ENCODE measurements at regions not wholly inside any gene's neighbourhood (a gene's known extent, or its start where the extent isn't known, plus 50 kb on each side); places are given as distances from the start of the nearest gene placed in this dataset.
A peak's percentile ranks its signal among the peaks of the same experiment; 100 is the strongest.

GRCh38 chr2:121080013-121080772 is 204.8 kb downstream of the TFCP2L1 start:
- Histone ChIP-seq H3K27me3 (peaks cover 0 to 32% of the 10 kb centered on the region in 2 donors), H3K9me3 (no peaks in the 10 kb centered on the region), H3K4me3 (no peak overlapping the region), H3K36me3 (no peaks in the 10 kb centered on the region), H3K4me1 (peaks cover 0 to 6% (median 0%) of the 10 kb centered on the region in 4 donors), H3K27ac (no peak overlapping the region)
- no peak for TF ChIP-seq EP300 (IDR thresholded peaks at IDR 0.05)
- no peak for TF ChIP-seq POLR2A (IDR thresholded peaks at IDR 0.05)
- TF ChIP-seq CTCF (IDR thresholded peaks at IDR 0.05): peak; percentile 77 to 92 (median 85)
- DNase-seq (ENCODE audit: low spot score in 2 of 2): peak in 1 of 2 donors; percentile 73
- 32 to 34% methylated on average over 8 of the region's 8 CpGs for WGBS, 2 donors

DNA sequence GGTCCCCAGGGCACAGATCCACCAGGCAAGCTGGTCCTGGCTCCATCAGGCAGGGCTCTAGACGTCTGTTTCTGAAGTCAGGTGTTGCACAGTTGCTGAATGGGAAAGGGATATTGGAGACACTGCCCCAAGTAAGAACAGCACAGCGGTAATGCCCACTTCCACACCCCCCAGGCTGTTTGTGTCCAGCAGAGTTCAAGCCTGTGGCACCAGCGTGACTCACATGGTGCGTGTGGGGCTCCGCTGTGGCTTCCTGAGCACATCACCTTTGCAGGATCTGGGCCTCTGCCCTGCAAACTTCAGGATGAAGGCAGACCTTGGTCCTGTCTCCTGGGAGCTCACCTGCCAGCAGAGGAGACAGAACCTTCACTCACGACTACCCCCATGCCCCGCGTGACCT is 203.3 kb downstream of the TFCP2L1 start:
- TF ChIP-seq POLR2A (IDR thresholded peaks at IDR 0.05) (no peak), EP300 (IDR thresholded peaks at IDR 0.05) (no peak), CTCF (IDR thresholded peaks at IDR 0.05) (no peak)
- no peaks in the 10 kb centered on the region for H3K9me3 ChIP-seq
- H3K4me1 ChIP-seq: no peaks in the 10 kb centered on the region
- no peak for DNase-seq (ENCODE audit: low spot score in 2 of 2)
- H3K36me3 ChIP-seq: no peaks in the 10 kb centered on the region
- no peak overlapping the region for H3K4me3 ChIP-seq
- 71 to 92% methylated on average over 6 to 7 of the region's 8 CpGs for WGBS, 2 donors
- no peak overlapping the region for H3K27ac ChIP-seq
- peaks cover 0 to 25% of the 10 kb centered on the region in 2 donors for H3K27me3 ChIP-seq

GRCh38 chr2:121082191-121082590 is 202.8 kb downstream of the TFCP2L1 start:
- TF ChIP-seq POLR2A (IDR thresholded peaks at IDR 0.05) (no peak), CTCF (IDR thresholded peaks at IDR 0.05) (no peak), EP300 (IDR thresholded peaks at IDR 0.05) (no peak)
- Histone ChIP-seq H3K36me3 (no peaks in the 10 kb centered on the region), H3K27me3 (peaks cover 0 to 25% of the 10 kb centered on the region in 2 donors), H3K4me3 (no peak overlapping the region), H3K27ac (no peak overlapping the region), H3K9me3 (no peaks in the 10 kb centered on the region), H3K4me1 (no peaks in the 10 kb centered on the region)
- no peak for DNase-seq (ENCODE audit: low spot score in 2 of 2)
- 57 to 60% methylated on average over 1 of the region's 1 CpG for WGBS, 2 donors

GRCh38 chr2:121084130-121084680 is 200.8 kb downstream of the TFCP2L1 start:
- peaks cover 0 to 11% (median 0%) of the 10 kb centered on the region in 4 donors for H3K4me1 ChIP-seq
- TF ChIP-seq CTCF (IDR thresholded peaks at IDR 0.05) (no peak), POLR2A (IDR thresholded peaks at IDR 0.05) (no peak), EP300 (IDR thresholded peaks at IDR 0.05) (no peak)
- H3K27me3 ChIP-seq: peaks cover 0 to 22% of the 10 kb centered on the region in 2 donors
- no peak for DNase-seq (ENCODE audit: low spot score in 2 of 2)
- H3K4me3 ChIP-seq: no peak overlapping the region
- H3K36me3 ChIP-seq: no peaks in the 10 kb centered on the region
- no peaks in the 10 kb centered on the region for H3K9me3 ChIP-seq
- 55 to 57% methylated on average over 14 to 15 of the region's 15 CpGs for WGBS, 2 donors
- H3K27ac ChIP-seq: no peak overlapping the region

GRCh38 chr2:121085801-121086200 is 199.2 kb downstream of the TFCP2L1 start:
- no peaks in the 10 kb centered on the region for H3K9me3 ChIP-seq
- peaks cover 0 to 19% of the 10 kb centered on the region in 2 donors for H3K27me3 ChIP-seq
- no peaks in the 10 kb centered on the region for H3K36me3 ChIP-seq
- no peak overlapping the region for H3K4me3 ChIP-seq
- no peak for DNase-seq (ENCODE audit: low spot score in 2 of 2)
- 34 to 39% methylated on average over 5 of the region's 5 CpGs for whole genome bisulfite sequencing, 2 donors
- H3K4me1 ChIP-seq: peaks cover 0 to 12% (median 0%) of the 10 kb centered on the region in 4 donors
- TF ChIP-seq EP300 (IDR thresholded peaks at IDR 0.05) (no peak), POLR2A (IDR thresholded peaks at IDR 0.05) (no peak), CTCF (IDR thresholded peaks at IDR 0.05) (no peak)
- H3K27ac ChIP-seq: no peak overlapping the region
